Naive thymus-derived CD4-positive, alpha-beta T cell (primary cell): ENCODE measurements at regions not wholly inside any gene's neighbourhood (a gene's known extent, or its start where the extent isn't known, plus 50 kb on each side); places are given as distances from the start of the nearest gene placed in this dataset.

Experiments used
- ATAC-seq: fragments of 150-1000 bp; cut with Tn5 transposase; 2 replicates; pipeline ENCODE4 v1.10.0; 2021; ENCODE audit warnings: mild to moderate bottlenecking, moderate library complexity
- CTCF ChIA-PET: fragments of 350-600 bp; sonication (Branson Sonifier 250); formaldehyde crosslinking; loops from one replicate; lab custom pipeline; 2021; ENCODE audit warnings: antibody characterized with exemption; lab: Charles Lee
- POLR2A ChIA-PET: fragments of 350-600 bp; sonication (Branson Sonifier 250); formaldehyde crosslinking; loops from one replicate; lab custom pipeline; 2021; ENCODE audit warnings: antibody characterized with exemption, inconsistent platforms; lab: Charles Lee
- DNase-seq, 9 donors: peaks; one replicate each; pipeline versions ENCODE4 v3.0.0 to v3.0.0-alpha.2; 2020 to 2022; ENCODE audit warnings: mixed read lengths in 1 of 9
- H3K27ac ChIP-seq: one replicate; pipeline ENCODE4 v1.7.0; 2013; ENCODE audit warnings: mild to moderate bottlenecking, low read depth, low read length, moderate library complexity
- H3K27me3 ChIP-seq, 2 donors: one replicate each; pipeline ENCODE4 v1.7.0; 2013; ENCODE audit warnings: low read length in 2 of 2, mild to moderate bottlenecking in 2 of 2, moderate library complexity in 2 of 2; ENCODE audit not compliant: control insufficient read depth in 2 of 2, insufficient read depth in 2 of 2
- H3K36me3 ChIP-seq, 3 experiments: 1 replicate in 2 of 3; 2 replicates in 1 of 3; pipeline ENCODE4 v1.7.0; 2013; ENCODE audit warnings: low read length in 3 of 3, mild to moderate bottlenecking in 3 of 3, moderate library complexity in 1 of 3; ENCODE audit not compliant: insufficient read depth in 3 of 3, control insufficient read depth in 2 of 3
- H3K4me1 ChIP-seq, 2 donors: one replicate each; pipeline ENCODE4 v1.7.0; 2013; ENCODE audit warnings: low read length in 2 of 2, mild to moderate bottlenecking in 2 of 2, moderate library complexity in 1 of 2; ENCODE audit not compliant: control insufficient read depth in 2 of 2, insufficient read depth in 2 of 2
- H3K4me3 ChIP-seq: 2 replicates; pipeline ENCODE4 v1.7.0; 2013; ENCODE audit warnings: mild to moderate bottlenecking, low read length
- H3K9me3 ChIP-seq, 3 experiments: 1 replicate in 2 of 3; 2 replicates in 1 of 3; pipeline ENCODE4 v1.7.0; 2013; ENCODE audit warnings: low read length in 3 of 3; ENCODE audit not compliant: control insufficient read depth in 2 of 3
- H3K27ac Mint-ChIP-seq, 9 donors: one replicate each; pipeline ENCODE4 v1.8.0; 2020 to 2022; ENCODE audit warnings: mixed read lengths in 9 of 9, mild to moderate bottlenecking in 8 of 9, moderate library complexity in 5 of 9, inconsistent platforms in 2 of 9
- H3K27me3 Mint-ChIP-seq, 5 donors: one replicate each; pipeline ENCODE4 v1.8.0; 2021 to 2022; ENCODE audit warnings: mixed read lengths in 5 of 5, mild to moderate bottlenecking in 1 of 5
- H3K36me3 Mint-ChIP-seq, 5 donors: one replicate each; pipeline ENCODE4 v1.8.0; 2020 to 2022; ENCODE audit warnings: mixed read lengths in 5 of 5, mild to moderate bottlenecking in 3 of 5, inconsistent platforms in 1 of 5
- H3K4me1 Mint-ChIP-seq, 7 donors: one replicate each; pipeline ENCODE4 v1.8.0; 2020 to 2022; ENCODE audit warnings: mixed read lengths in 7 of 7, mild to moderate bottlenecking in 3 of 7, inconsistent platforms in 1 of 7
- H3K4me3 Mint-ChIP-seq, 10 donors: one replicate each; pipeline ENCODE4 v1.8.0; 2020 to 2022; ENCODE audit warnings: mild to moderate bottlenecking in 10 of 10, mixed read lengths in 10 of 10, moderate library complexity in 6 of 10, inconsistent platforms in 2 of 10
- H3K9me3 Mint-ChIP-seq, 11 donors: one replicate each; pipeline ENCODE4 v1.8.0; 2020 to 2022; ENCODE audit warnings: mixed read lengths in 11 of 11, mild to moderate bottlenecking in 4 of 11, inconsistent platforms in 1 of 11, moderate library complexity in 1 of 11
- intact Hi-C, 2 donors: fragments of 100-400 bp; cut with micrococcal nuclease; formaldehyde crosslinking; loops; one replicate each; pipeline ENCODE4 v1.15.1; 2023

- ATAC-seq: no peak
- Histone ChIP-seq H3K9me3 (no peaks in the 10 kb centered on the region), H3K27ac (no peak overlapping the region), H3K4me1 (no peaks in the 10 kb centered on the region), H3K36me3 (no peaks in the 10 kb centered on the region), H3K27me3 (no peaks in the 10 kb centered on the region), H3K4me3 (no peak overlapping the region)
- intact Hi-C loops: no loop called here
- Mint-ChIP-seq H3K9me3 (peaks cover 0 to 14% (median 4%) of the 10 kb centered on the region in 11 donors), H3K36me3 (peaks cover 0 to 8% (median 8%) of the 10 kb centered on the region in 5 donors), H3K27me3 (no peaks in the 10 kb centered on the region), H3K27ac (no peak overlapping the region), H3K4me3 (no peak overlapping the region), H3K4me1 (no peaks in the 10 kb centered on the region)
- no peak for DNase-seq
- POLR2A ChIA-PET: no interaction called here
- CTCF ChIA-PET: no interaction called here
Measured at GRCh38 chr15:56813995-56814394, 80.7 kb upstream of the ZNF280D start.

- no peak overlapping the region for H3K27ac Mint-ChIP-seq
- no peaks in the 10 kb centered on the region for H3K4me1 Mint-ChIP-seq
- Histone ChIP-seq H3K27me3 (no peaks in the 10 kb centered on the region), H3K4me3 (no peak overlapping the region), H3K4me1 (no peaks in the 10 kb centered on the region), H3K27ac (no peak overlapping the region), H3K36me3 (no peaks in the 10 kb centered on the region), H3K9me3 (no peaks in the 10 kb centered on the region)
- no peaks in the 10 kb centered on the region for H3K27me3 Mint-ChIP-seq
- peaks cover 0 to 24% (median 12%) of the 10 kb centered on the region in 11 donors for H3K9me3 Mint-ChIP-seq
- CTCF ChIA-PET: interaction anchor here (0.7 kb wide), 1 partner anchor 714 kb away, joined by 3 read pairs; no protein-coding TSS in a partner anchor
- H3K4me3 Mint-ChIP-seq: no peak overlapping the region
- peaks cover 1 to 15% (median 13%) of the 10 kb centered on the region in 5 donors for H3K36me3 Mint-ChIP-seq
- POLR2A ChIA-PET: interaction anchor here (0.6 kb wide), 1 partner anchor 138 kb away, joined by 3 read pairs; no protein-coding TSS in a partner anchor
- intact Hi-C loops: no loop called here
- ATAC-seq: no peak
- DNase-seq: no peak
Measured at GRCh38 chr15:56812961-56813360, 79.7 kb upstream of the ZNF280D start.

- intact Hi-C loops: no loop called here
- no peak overlapping the region for H3K27ac ChIP-seq
- ATAC-seq (no peak), DNase-seq (no peak)
- Mint-ChIP-seq H3K4me1 (no peaks in the 10 kb centered on the region), H3K9me3 (peaks cover 0 to 29% (median 16%) of the 10 kb centered on the region in 11 donors), H3K27me3 (no peaks in the 10 kb centered on the region), H3K4me3 (no peak overlapping the region), H3K27ac (no peak overlapping the region), H3K36me3 (peaks cover 5 to 19% (median 14%) of the 10 kb centered on the region in 5 donors)
- H3K36me3 ChIP-seq: no peaks in the 10 kb centered on the region
- H3K9me3 ChIP-seq: no peaks in the 10 kb centered on the region
- POLR2A ChIA-PET: no interaction called here
- H3K27me3 ChIP-seq: no peaks in the 10 kb centered on the region
- CTCF ChIA-PET: no interaction called here
- no peak overlapping the region for H3K4me3 ChIP-seq
- no peaks in the 10 kb centered on the region for H3K4me1 ChIP-seq
Measured at GRCh38 chr15:56812221-56812620, 78.9 kb upstream of the ZNF280D start.

GRCh38 chr15:56811586-56811985 is 78.3 kb upstream of the ZNF280D start:
- intact Hi-C loops: no loop called here
- Mint-ChIP-seq H3K4me1 (no peaks in the 10 kb centered on the region), H3K9me3 (peaks cover 0 to 32% (median 16%) of the 10 kb centered on the region in 11 donors), H3K4me3 (no peak overlapping the region), H3K36me3 (peaks cover 7 to 19% (median 14%) of the 10 kb centered on the region in 5 donors), H3K27ac (no peak overlapping the region), H3K27me3 (no peaks in the 10 kb centered on the region)
- Histone ChIP-seq H3K4me1 (no peaks in the 10 kb centered on the region), H3K9me3 (no peaks in the 10 kb centered on the region), H3K4me3 (no peak overlapping the region), H3K27ac (no peak overlapping the region), H3K36me3 (no peaks in the 10 kb centered on the region), H3K27me3 (no peaks in the 10 kb centered on the region)
- ChIA-PET POLR2A (no interaction called here), CTCF (no interaction called here)
- DNase-seq (no peak), ATAC-seq (no peak)

GRCh38 chr15:56808160-56808559 is 74.9 kb upstream of the ZNF280D start:
- ATAC-seq: no peak
- DNase-seq: no peak
- H3K9me3 ChIP-seq: no peaks in the 10 kb centered on the region
- CTCF ChIA-PET: no interaction called here
- Mint-ChIP-seq H3K27ac (no peak overlapping the region), H3K9me3 (peaks cover 0 to 32% (median 16%) of the 10 kb centered on the region in 11 donors), H3K4me1 (peaks cover 0 to 4% (median 0%) of the 10 kb centered on the region in 7 donors), H3K36me3 (peaks cover 9 to 19% (median 14%) of the 10 kb centered on the region in 5 donors), H3K4me3 (no peak overlapping the region), H3K27me3 (no peaks in the 10 kb centered on the region)
- no peaks in the 10 kb centered on the region for H3K27me3 ChIP-seq
- POLR2A ChIA-PET: no interaction called here
- H3K4me3 ChIP-seq: no peak overlapping the region
- intact Hi-C loops: no loop called here
- H3K27ac ChIP-seq: no peak overlapping the region
- no peaks in the 10 kb centered on the region for H3K4me1 ChIP-seq
- H3K36me3 ChIP-seq: no peaks in the 10 kb centered on the region

- no peak overlapping the region for H3K27ac Mint-ChIP-seq
- peaks cover 9 to 19% (median 14%) of the 10 kb centered on the region in 5 donors for H3K36me3 Mint-ChIP-seq
- ChIA-PET POLR2A (no interaction called here), CTCF (no interaction called here)
- H3K9me3 Mint-ChIP-seq: peaks cover 0 to 32% (median 16%) of the 10 kb centered on the region in 11 donors
- DNase-seq (no peak), ATAC-seq (no peak)
- H3K4me3 ChIP-seq: no peak overlapping the region
- H3K4me1 Mint-ChIP-seq: peaks cover 0 to 4% (median 0%) of the 10 kb centered on the region in 7 donors
- no peak overlapping the region for H3K27ac ChIP-seq
- H3K27me3 ChIP-seq: no peaks in the 10 kb centered on the region
- no peaks in the 10 kb centered on the region for H3K4me1 ChIP-seq
- H3K9me3 ChIP-seq: no peaks in the 10 kb centered on the region
- H3K36me3 ChIP-seq: no peaks in the 10 kb centered on the region
- H3K27me3 Mint-ChIP-seq: peaks cover 0 to 4% (median 1%) of the 10 kb centered on the region in 5 donors
- intact Hi-C loops: no loop called here
- H3K4me3 Mint-ChIP-seq: no peak overlapping the region
Measured at GRCh38 chr15:56806148-56806536, 72.8 kb upstream of the ZNF280D start.

- Histone ChIP-seq H3K36me3 (no peaks in the 10 kb centered on the region), H3K4me1 (no peaks in the 10 kb centered on the region), H3K4me3 (no peak overlapping the region), H3K27me3 (no peaks in the 10 kb centered on the region), H3K9me3 (no peaks in the 10 kb centered on the region), H3K27ac (no peak overlapping the region)
- H3K27me3 Mint-ChIP-seq: peaks cover 0 to 4% (median 3%) of the 10 kb centered on the region in 5 donors
- ChIA-PET CTCF (no interaction called here), POLR2A (no interaction called here)
- peaks cover 8 to 15% (median 10%) of the 10 kb centered on the region in 5 donors for H3K36me3 Mint-ChIP-seq
- peak overlapping the region in 1 of 10 donors; percentile 11 for H3K4me3 Mint-ChIP-seq
- H3K4me1 Mint-ChIP-seq: peaks cover 0 to 4% (median 0%) of the 10 kb centered on the region in 7 donors
- no peak for DNase-seq
- H3K9me3 Mint-ChIP-seq: peaks cover 0 to 27% (median 16%) of the 10 kb centered on the region in 11 donors
- no peak overlapping the region for H3K27ac Mint-ChIP-seq
- intact Hi-C loops: no loop called here
- no peak for ATAC-seq
Measured at GRCh38 chr15:56805466-56806147, 72.3 kb upstream of the ZNF280D start.
